ENCODE measurements at regions not wholly inside any gene's neighbourhood (a gene's known extent, or its start where the extent isn't known, plus 50 kb on each side); places are given as distances from the start of the nearest gene placed in this dataset.

DNA sequence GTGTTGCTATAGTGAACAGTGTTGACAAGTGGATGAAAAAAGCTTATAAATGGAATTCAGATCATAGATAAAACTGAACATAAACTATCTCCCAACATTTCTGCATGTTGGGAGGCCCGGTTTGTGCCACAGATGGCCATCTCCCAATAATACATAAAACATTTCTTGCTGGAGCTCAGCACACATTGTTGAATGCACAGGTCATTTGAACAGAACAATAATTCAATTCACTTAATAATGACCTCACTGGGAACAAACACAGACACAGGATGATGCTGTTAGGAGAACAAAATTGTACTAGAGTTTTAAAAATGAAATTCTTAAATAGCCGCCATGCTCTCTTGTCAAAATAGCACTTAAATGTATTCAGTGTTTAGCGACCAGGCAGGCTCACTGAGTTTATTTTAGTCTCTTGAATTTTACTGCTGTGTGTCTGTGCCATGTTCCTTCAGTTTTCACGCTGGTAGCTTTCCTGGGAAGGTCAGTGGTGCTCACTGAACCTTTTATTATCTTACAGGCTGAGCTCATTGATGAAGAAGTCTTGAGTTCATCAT, 85.0 kb upstream of the SSBP2 start:
- TF ChIP-seq, protein P1, sequence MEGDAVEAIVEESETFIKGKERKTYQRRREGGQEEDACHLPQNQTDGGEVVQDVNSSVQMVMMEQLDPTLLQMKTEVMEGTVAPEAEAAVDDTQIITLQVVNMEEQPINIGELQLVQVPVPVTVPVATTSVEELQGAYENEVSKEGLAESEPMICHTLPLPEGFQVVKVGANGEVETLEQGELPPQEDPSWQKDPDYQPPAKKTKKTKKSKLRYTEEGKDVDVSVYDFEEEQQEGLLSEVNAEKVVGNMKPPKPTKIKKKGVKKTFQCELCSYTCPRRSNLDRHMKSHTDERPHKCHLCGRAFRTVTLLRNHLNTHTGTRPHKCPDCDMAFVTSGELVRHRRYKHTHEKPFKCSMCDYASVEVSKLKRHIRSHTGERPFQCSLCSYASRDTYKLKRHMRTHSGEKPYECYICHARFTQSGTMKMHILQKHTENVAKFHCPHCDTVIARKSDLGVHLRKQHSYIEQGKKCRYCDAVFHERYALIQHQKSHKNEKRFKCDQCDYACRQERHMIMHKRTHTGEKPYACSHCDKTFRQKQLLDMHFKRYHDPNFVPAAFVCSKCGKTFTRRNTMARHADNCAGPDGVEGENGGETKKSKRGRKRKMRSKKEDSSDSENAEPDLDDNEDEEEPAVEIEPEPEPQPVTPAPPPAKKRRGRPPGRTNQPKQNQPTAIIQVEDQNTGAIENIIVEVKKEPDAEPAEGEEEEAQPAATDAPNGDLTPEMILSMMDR (conservative IDR thresholded peaks at IDR 0.05; ENCODE audit: low read depth in 2 of 2) = no peak
- no peak for TF ChIP-seq JUNB (IDR thresholded peaks at IDR 0.05; ENCODE audit: unreplicated experiment)

Measured in GM23338 (cell line).